A673 (cell line): ENCODE measurements at regions not wholly inside any gene's neighbourhood (a gene's known extent, or its start where the extent isn't known, plus 50 kb on each side); places are given as distances from the start of the nearest gene placed in this dataset.

ENCODE experiments used
- CTCF ChIP-seq: fragments of 300-800, 200-600 bp; sonication (generic); conservative IDR thresholded peaks from 2 replicates; pipeline ENCODE4 v1.5.1; 2017; ENCODE audit warnings: low read depth, mild to moderate bottlenecking, antibody characterized with exemption, low read length, moderate library complexity, mixed read lengths
- EZH2 ChIP-seq: fragments of 200-600 bp; sonication (generic); IDR thresholded peaks from 2 replicates; pipeline ENCODE4 v1.6.1; 2017; ENCODE audit warnings: borderline replicate concordance, low read depth, mild to moderate bottlenecking, mixed read lengths, antibody characterized with exemption, low read length; ENCODE audit not compliant: poor library complexity, severe bottlenecking

GRCh38 chr21:22561946-22562345 lies 1563.7 kb downstream of the NCAM2 start:
- TF ChIP-seq CTCF = no peak
- no peak for TF ChIP-seq EZH2
